Stimulated activated CD4-positive, alpha-beta T cell treated with anti-CD3 and anti-CD28 coated beads, Interleukin-2, amount 100 ng/mL, for 24 hours (primary cell): ENCODE measurements at regions not wholly inside any gene's neighbourhood (a gene's known extent, or its start where the extent isn't known, plus 50 kb on each side); places are given as distances from the start of the nearest gene placed in this dataset.
A peak's percentile ranks its signal among the peaks of the same experiment; 100 is the strongest.
"Not testable (repeated sequence)": the region's sequence is repeated elsewhere in the genome, so short reads cannot be mapped to it uniquely, and the experiment has no call there.

Source experiments
- DNase-seq, 2 donors: peaks; one replicate each; pipeline ENCODE4 v3.0.0-alpha.2; 2020

- no peak for DNase-seq
These were observed 552.8 kb upstream of the NR5A2 start for GRCh38 chr1:199474738-199475137.

DNA sequence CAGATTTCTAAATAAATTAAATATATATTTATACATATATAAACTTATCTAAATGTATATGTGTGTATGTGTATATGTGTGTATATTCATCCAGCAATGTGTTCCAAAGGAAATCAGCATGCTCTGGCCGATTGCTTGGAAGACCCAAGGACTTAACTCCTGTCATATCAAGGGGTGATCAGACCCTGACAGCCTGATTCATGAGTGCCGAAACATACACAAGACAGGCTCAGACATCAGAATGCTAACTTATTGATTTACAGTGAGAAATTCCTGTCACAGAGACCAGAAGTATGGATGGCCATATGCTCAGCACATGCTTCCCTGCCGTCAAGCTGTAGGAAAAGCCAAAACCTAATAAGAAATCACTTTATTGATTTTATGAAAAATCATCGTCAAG lies 545.1 kb upstream of the NR5A2 start:
- no peak for DNase-seq

DNA sequence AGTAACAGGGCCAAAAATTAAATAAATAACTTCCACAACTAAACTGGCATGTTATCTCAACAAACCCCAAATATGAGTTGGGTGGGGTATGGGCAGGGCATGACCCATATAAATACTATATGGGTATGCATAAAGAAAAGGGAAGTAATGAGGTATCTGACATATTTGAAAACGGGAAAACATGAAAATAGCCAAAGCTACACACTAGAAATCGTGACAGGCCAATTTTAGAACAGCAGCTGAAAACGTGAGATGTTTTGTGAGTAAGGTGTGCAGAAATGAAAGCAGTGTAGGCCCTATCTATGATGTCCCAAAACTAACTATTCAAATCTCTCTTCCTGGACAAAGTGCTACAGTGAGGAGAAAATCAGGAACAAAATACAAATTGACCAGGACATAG lies 537.9 kb upstream of the NR5A2 start:
- no peak for DNase-seq

DNA sequence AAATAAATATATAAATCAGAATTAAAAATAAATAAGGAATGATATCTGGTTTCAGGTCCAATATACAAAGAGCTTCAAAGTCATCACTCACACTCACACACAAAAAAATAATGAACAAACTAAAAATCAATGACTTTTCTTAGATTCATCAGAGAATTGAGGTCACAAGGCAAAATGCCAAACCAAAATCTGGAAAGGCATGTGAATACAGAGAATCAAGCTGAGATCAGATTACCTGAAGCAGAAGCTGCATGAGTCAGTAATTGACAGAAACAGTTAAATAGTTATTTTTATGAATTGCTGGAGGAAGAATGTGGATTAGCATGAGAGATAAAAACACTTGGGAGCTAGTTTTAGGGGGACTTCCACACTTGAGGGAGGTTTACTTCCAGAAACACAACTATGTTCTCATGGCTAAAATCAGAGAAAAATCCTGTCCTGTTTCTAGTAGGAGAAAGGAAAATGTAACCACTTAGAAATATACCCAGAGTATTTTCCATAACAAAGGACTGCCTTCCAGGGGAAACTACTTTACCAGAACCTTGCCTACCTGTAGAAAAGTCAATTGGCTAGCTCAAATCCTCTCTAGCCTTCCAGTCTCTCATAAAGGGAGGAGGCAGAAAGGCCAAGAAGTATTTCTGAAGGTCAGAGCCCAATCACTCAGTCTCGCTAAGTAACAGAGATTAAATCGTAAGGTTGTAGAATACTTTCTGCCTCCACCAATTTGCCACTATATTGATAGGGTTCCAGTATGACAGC lies 536.6 kb upstream of the NR5A2 start:
- no peak for DNase-seq

GRCh38 chr1:199495432-199495831 lies 532.1 kb upstream of the NR5A2 start:
- DNase-seq, result no peak

DNA sequence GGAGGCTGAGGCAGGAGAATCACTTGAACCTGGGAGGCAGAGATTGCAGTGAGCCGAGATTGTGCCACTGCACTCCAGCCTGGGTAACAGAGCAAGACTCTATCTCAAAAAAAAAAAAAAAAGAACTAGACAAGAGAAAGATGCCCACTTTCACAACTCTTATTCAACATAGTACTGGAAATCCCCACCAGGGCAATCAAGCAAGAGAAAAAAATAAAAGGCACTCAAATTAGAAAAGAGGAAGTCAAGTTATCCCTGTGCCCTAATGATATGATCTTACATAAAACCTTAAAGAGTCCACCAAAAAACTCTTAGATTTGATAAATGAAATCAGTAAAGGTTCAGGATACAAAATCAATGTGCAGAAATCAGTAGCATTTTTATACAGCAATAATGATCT lies 528.7 kb upstream of the NR5A2 start:
- DNase-seq, result not testable (repeated sequence)

GRCh38 chr1:199508072-199508471 lies 519.4 kb upstream of the NR5A2 start:
- DNase-seq, result no peak

DNA sequence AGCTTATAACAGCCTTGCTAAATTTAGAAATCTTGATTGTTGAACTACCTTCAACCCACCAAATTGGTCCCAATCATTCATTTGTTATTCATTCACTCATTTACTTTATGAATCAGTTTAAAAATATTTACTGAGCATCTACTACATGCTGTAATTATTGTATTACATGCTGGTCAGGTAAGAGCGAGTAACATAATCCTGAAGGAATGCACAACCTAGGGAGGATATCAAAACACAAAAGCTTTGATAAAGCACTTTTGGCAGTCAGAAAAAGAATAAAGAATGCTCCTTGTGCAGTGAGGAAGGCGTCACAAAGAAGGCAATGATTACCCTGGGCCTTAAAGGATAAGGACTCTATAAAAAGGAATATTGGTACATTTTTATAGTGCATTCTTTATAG lies 518.9 kb upstream of the NR5A2 start:
- no peak for DNase-seq

DNA sequence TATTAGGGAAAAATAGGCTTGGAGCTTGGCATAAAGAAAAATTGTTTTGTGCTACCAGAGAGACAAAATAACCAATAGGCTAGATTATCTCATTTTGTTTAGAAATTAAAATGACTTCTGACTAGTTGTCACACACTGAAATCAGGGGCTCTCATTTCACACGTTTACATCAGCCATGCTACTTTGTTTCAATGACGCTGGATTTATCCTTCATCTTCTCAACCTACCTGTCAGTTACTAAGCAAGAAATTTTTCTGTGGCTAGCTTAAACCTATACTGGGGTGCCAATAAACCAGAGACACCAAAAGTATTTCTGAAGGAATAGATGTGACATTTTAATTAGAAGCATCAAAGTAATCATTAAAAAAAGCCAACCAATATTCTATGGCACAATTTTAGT lies 518.1 kb upstream of the NR5A2 start:
- no peak for DNase-seq

- no peak for DNase-seq
These were observed 517.2 kb upstream of the NR5A2 start for GRCh38 chr1:199510314-199510713.

DNA sequence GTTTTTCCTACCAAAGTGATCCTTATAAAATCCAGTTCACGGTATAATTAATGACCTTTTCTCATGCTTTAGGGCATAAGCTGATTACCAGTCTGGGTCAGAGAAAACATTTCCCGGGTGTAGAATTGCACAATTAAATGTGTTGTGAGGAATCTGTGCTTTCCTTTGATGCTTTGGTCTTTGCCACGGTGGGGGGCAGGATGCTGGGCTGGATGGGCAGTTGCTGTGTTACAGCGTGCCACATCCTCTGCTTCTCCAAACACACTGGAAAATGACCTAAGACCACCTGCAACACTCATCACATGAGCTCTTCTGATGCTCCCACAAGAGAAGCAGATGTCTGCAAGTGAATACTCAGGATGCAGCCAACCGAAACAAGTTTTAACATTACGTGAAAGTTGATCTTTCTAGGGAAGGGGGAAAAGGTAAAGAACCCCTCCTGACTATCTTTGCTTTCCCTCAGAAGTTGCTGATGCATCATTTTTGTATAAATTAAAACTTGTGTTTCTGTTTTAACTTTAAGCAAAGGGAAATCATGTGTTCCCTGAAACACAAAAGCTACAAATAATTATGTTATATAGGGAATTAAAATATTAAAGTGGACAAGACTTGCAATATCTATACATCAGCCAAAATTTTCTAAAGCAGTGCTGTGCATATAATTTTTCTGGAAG lies 515.3 kb upstream of the NR5A2 start:
- no peak for DNase-seq

- DNase-seq, result no peak
These were observed 512.2 kb upstream of the NR5A2 start for GRCh38 chr1:199515261-199515660.

DNA sequence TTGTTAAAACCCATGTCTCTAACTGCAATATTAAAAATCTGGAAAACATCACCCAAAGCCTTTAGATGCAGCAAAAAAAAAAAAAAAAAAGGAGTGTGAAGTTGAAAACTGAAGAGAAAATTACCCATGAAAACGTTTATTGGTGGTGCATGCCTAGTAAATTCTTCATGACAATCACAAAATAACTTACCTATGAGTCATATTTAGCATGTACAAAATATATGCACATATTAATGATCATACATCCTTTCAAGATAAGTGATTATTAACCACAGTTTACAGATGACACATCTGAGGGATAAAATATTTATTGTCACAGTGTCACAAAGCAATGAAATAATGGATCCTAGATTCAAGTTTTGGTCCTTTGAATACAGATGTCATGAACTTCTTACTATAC lies 505.2 kb upstream of the NR5A2 start:
- DNase-seq, result no peak

DNA sequence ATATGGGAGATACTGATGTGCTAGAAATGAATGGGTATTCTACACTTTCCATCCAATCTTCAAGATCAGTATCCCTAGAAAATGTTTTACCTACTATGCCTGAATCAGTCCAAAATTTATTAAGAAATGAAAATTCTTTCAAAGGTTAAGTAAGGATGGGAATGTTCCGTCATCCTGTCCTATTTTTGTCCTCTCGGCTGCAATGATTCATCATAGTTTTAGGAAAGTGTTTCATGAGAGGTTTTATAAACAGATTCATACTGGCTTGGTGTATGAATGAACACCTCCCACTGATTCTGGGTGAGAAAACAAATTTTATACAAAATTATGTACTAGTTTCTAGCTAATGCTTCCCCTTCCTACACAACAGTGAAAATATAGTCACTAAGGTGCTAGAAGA lies 504.6 kb upstream of the NR5A2 start:
- DNase-seq, result no peak

DNA sequence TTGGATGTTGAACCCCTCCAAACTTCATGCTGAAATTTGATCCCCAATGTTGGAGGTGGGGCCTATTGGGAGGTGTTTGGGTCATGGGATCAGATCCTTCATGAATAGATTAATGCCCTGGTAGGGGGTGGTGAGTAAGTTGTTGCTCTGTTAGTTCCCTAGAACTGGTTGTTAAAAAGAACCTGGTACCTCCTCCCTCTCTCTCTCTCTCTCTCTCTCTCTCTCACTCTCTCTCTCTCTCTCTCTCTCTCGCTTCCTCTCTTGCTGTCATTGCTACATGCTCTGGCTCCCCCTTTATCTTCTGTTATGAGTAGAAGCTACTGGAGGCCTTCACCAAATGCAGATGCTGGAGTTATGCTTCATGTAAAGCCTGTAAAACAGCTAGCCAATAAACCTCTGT lies 498.2 kb upstream of the NR5A2 start:
- DNase-seq, result no peak

GRCh38 chr1:199533361-199533760 lies 494.1 kb upstream of the NR5A2 start:
- DNase-seq, result not testable (repeated sequence)

GRCh38 chr1:199545780-199546179 lies 481.7 kb upstream of the NR5A2 start:
- no peak for DNase-seq

DNA sequence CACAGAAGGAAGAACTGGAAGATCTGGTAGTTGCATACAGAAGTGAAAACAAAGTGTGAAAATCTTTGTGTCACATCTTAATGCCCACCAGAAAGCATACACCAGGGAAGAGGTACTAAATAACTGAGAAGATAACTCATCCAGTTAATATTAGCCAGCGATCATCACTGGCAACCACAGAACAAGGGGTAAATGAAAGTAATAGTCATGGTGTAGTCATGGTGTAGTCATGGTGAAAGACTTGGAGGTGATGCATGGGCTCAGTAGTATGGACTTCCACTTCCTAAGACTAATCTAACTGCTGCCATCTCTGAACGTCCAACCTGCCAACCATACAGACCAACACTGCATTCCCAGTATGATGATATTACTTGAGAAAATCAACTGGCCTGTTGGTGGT lies 481.2 kb upstream of the NR5A2 start:
- DNase-seq, result no peak

DNA sequence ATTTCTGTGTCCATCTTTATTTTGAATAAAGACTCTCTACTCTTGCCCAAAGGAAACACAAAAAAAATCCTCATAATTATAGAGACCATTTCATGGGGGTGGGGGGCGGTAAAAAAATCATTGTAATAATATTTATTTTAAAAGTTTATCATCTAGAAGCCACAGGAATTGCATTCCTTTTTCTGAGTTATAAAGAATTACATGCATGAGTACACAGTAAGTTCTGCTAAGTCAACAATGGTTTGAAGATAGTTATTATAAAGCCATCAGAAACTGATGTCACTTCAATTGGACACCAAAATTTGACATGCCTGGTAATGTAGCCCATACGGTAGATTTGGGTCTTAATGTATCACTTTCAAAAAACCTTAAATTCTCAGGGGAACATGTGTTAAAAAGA lies 478.1 kb upstream of the NR5A2 start:
- no peak for DNase-seq

- no peak for DNase-seq
These were observed 477.1 kb upstream of the NR5A2 start for GRCh38 chr1:199550199-199551065.

DNA sequence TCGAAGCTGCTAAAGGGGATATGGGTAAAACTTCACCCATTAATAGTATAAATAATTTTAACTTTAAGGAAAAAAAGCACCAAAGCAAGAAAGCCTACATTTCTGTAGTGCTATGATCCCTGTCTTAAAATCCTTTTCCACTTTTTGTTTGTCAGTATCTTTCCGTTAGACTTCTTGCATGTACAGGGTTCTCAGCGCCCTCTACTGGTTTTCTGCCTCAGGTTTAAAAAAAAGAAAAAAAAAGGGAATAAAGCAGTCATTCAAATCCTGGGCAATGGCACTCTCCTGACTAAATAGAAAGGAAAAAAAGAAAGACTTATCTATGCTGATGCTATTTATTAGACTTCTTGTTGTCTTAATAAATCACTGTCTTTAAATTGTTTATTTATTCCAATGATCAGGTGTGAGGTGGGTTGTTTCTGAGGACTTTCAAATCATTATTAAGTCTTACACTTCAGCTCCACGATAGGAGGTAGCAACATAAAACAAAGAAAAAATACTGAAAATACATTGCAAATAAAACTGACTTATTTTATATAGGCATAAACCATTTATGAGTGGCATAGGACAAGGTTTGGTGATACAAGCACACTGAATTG lies 475.4 kb upstream of the NR5A2 start:
- DNase-seq, result peak; percentile 27 to 34

GRCh38 chr1:199553104-199553503 lies 474.4 kb upstream of the NR5A2 start:
- no peak for DNase-seq

DNA sequence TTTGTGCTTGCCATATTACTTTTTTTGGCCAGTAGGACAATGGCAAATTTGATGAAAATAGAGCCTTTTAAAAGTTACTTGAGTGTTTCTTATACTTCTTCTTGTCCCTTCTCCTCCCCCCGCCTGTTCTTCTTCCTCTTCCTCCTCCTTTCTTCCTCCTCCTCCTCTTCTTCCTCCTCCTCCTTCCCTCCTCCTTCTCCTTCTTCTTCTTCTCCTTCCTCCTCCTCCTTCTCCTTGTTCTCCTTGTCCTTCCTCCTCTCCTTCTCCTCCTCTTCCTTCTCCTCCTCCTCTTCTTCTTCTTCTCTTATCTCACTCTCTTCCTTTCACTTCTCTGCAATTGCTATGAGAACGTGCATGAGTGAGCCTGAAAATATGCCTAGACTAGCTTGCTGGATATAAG lies 466.2 kb upstream of the NR5A2 start:
- DNase-seq, result no peak
